ENCODE measurements at regions not wholly inside any gene's neighbourhood (a gene's known extent, or its start where the extent isn't known, plus 50 kb on each side); places are given as distances from the start of the nearest gene placed in this dataset.

GRCh38 chr2:173520918-173521317 is 166.2 kb downstream of the CDCA7 start (continued):
- TF ChIP-seq PBX3 (IDR thresholded peaks at IDR 0.05) (no peak), EHMT2 (IDR thresholded peaks at IDR 0.05; ENCODE audit: low read depth) (no peak), ZFP36 (IDR thresholded peaks at IDR 0.05; ENCODE audit: borderline replicate concordance, partially characterized antibody) (no peak), HOXA7 (CRISPR knock-in tag; IDR thresholded peaks at IDR 0.05) (no peak), NPAS2 (CRISPR knock-in tag; IDR thresholded peaks at IDR 0.05; ENCODE audit: borderline replicate concordance) (no peak), POLR2AphosphoS2 (conservative IDR thresholded peaks at IDR 0.05; ENCODE audit: low read length) (no peak), ZC3H11A (IDR thresholded peaks at IDR 0.05) (no peak)

DNA sequence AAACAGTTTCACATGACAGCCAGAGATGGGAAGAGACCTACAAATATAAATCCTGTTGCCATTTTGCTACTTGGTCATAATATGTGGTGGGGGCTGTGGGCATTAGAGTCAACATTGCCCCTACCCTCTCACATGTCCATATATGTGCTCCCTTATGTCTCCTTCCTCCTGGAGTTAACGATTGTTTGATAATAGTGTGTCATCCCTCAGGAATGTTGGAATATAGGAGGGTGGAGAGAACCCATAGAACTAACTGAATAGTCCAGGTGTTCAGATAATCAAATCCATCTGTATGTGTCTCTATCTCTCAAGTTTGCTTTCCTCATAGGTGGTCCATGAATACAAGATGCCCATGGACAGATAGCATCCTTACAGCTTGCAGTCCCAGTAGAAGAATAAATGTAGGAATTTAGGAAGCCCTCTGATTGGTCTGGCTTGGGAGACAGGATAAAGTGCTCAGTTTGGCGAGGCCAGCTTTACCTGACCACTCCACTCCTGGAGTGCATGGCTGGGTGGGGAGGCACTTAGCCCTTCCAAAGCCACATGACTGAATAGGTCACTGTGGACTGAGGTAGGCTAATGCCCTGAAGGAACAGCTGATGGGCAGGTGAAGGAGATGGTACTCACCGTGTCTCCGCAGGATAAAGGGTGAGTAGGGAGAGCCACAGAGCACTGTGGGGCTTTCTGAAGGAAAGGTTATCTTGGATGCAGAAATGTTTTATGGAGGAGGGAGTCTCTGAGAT is 166.9 kb downstream of the CDCA7 start:
- WGBS (ENCODE audit: missing lambda C conversion rate), result 75% methylated on average over 4 of the region's 4 CpGs
- DNase-seq (ENCODE audit: low read depth in 1 of 2, low spot score in 1 of 2), result no peak
- FAIRE-seq, result no peak
- H3K4me2 ChIP-seq, result peak overlapping the region; percentile 11; the same call in 1 of the 3 replicates
- peaks cover 25% of the 10 kb centered on the region for H3K9me3 ChIP-seq
- H3K4me1 ChIP-seq, result 0 out of 3 replicates have a peak, but pooled peaks cover 5% of the 10 kb centered on the region
- TF ChIP-seq CHD4 (IDR thresholded peaks at IDR 0.05; ENCODE audit: borderline replicate concordance), result no peak
- TF ChIP-seq, protein P1, sequence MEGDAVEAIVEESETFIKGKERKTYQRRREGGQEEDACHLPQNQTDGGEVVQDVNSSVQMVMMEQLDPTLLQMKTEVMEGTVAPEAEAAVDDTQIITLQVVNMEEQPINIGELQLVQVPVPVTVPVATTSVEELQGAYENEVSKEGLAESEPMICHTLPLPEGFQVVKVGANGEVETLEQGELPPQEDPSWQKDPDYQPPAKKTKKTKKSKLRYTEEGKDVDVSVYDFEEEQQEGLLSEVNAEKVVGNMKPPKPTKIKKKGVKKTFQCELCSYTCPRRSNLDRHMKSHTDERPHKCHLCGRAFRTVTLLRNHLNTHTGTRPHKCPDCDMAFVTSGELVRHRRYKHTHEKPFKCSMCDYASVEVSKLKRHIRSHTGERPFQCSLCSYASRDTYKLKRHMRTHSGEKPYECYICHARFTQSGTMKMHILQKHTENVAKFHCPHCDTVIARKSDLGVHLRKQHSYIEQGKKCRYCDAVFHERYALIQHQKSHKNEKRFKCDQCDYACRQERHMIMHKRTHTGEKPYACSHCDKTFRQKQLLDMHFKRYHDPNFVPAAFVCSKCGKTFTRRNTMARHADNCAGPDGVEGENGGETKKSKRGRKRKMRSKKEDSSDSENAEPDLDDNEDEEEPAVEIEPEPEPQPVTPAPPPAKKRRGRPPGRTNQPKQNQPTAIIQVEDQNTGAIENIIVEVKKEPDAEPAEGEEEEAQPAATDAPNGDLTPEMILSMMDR (IDR thresholded peaks at IDR 0.05), result no peak
- TF ChIP-seq, protein P2, sequence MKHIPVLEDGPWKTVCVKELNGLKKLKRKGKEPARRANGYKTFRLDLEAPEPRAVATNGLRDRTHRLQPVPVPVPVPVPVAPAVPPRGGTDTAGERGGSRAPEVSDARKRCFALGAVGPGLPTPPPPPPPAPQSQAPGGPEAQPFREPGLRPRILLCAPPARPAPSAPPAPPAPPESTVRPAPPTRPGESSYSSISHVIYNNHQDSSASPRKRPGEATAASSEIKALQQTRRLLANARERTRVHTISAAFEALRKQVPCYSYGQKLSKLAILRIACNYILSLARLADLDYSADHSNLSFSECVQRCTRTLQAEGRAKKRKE (CRISPR knock-in tag; IDR thresholded peaks at IDR 0.05; ENCODE audit: low read depth), result no peak
- ATAC-seq, result no peak
- ChIA-PET CTCF (interaction anchor here (0.6 to 1.1 kb wide), 2 partner anchors 11 to 1922 kb away, joined by 3 read pairs; no protein-coding TSS in a partner anchor), POLR2A (no interaction called here)
- no peak overlapping the region for H3K4me3 ChIP-seq
- no peak overlapping the region for H3K27ac ChIP-seq

- 31% methylated on average over 4 of the region's 4 CpGs for WGBS (ENCODE audit: missing lambda C conversion rate)
- Histone ChIP-seq H3K4me2 (no peak overlapping the region), H3K9me3 (peaks cover 15% of the 10 kb centered on the region), H3K27ac (no peak overlapping the region), H3K4me3 (no peak overlapping the region), H3K4me1 (0 out of 3 replicates have a peak, but pooled peaks cover 5% of the 10 kb centered on the region)
- DNase-seq (ENCODE audit: low read depth in 1 of 2, low spot score in 1 of 2) (no peak), ATAC-seq (no peak), FAIRE-seq (no peak)
- TF ChIP-seq POLR2A (IDR thresholded peaks at IDR 0.05; ENCODE audit: low read length) (no peak), KDM5A (IDR thresholded peaks at IDR 0.05) (no peak), ZSCAN20 (CRISPR knock-in tag; IDR thresholded peaks at IDR 0.05) (no peak), MAFK (IDR thresholded peaks at IDR 0.05; ENCODE audit: partially characterized antibody) (peak; percentile 78), FOSB (CRISPR knock-in tag; IDR thresholded peaks at IDR 0.05) (no peak), ESRRA (IDR thresholded peaks at IDR 0.05; ENCODE audit: borderline replicate concordance, low read length) (no peak)
- TF ChIP-seq, protein P3, sequence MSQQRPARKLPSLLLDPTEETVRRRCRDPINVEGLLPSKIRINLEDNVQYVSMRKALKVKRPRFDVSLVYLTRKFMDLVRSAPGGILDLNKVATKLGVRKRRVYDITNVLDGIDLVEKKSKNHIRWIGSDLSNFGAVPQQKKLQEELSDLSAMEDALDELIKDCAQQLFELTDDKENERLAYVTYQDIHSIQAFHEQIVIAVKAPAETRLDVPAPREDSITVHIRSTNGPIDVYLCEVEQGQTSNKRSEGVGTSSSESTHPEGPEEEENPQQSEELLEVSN (IDR thresholded peaks at IDR 0.05; ENCODE audit: borderline replicate concordance, low read depth), result no peak
- ChIA-PET POLR2A (no interaction called here), CTCF (interaction anchor here (0.9 to 1.4 kb wide), 3 partner anchors 37 to 144 kb away, joined by 3 read pairs; no protein-coding TSS in a partner anchor)
Observed at GRCh38 chr2:173523497-173523896, 168.8 kb downstream of the CDCA7 start.

Measured in A549 (cell line).